ENCODE measurements at regions not wholly inside any gene's neighbourhood (a gene's known extent, or its start where the extent isn't known, plus 50 kb on each side); places are given as distances from the start of the nearest gene placed in this dataset.

DNA sequence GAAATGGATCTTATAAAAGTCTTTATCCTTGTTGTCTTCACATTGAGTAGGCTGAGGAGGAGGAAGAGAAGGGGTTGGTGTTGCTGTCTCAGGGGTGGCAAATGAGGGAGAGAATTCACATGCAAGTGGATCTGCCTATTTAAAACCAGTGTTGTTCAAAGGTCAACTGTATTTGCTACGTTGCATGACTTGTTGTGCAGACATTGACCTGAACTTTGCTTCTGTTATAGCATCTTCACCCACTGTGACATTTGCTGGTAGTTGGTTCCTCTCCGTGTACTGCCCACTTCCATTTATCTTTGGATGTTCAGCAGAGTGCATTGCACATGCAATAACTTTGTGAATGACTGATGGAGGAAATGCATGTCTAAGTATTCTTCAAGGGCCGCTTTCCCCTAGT lies 228.6 kb upstream of the DPP10 start:
- Histone ChIP-seq H3K4me3 (no peak overlapping the region), H3K9me3 (no peaks in the 10 kb centered on the region), H3K27ac (no peak overlapping the region), H3K36me3 (no peaks in the 10 kb centered on the region), H3K4me1 (no peaks in the 10 kb centered on the region), H3K27me3 (no peaks in the 10 kb centered on the region)
- DNase-seq (no peak), ATAC-seq (no peak), FAIRE-seq (no peak)
- TF ChIP-seq CTCF (IDR thresholded peaks at IDR 0.05): no peak
- intact Hi-C loops (cut with DNase I): no loop called here
- WGBS, 2 donors: 69 to 77% methylated on average over 3 of the region's 3 CpGs

DNA sequence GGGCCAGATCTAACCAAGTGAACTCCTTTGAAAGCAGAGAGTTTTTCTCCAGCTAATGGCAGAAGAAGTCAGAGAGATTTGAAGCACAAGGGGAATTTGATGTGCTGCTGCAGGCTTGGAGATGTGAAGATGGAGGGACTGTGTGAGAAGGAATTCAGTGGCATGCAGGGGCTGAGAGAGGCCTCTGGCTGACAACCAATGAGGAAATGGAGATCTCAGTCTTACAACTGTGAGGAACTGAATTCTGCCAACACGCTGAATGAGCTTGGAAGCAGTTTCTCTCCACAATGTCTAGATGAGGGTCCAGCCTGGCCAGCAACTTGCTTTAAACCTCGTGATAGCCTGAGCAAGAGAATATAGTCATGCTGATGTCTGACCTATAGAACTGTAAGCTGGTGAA lies 224.1 kb upstream of the DPP10 start:
- Histone ChIP-seq H3K27ac (no peak overlapping the region), H3K9me3 (no peaks in the 10 kb centered on the region), H3K4me1 (no peaks in the 10 kb centered on the region), H3K36me3 (no peaks in the 10 kb centered on the region), H3K4me3 (no peak overlapping the region), H3K27me3 (no peaks in the 10 kb centered on the region)
- DNase-seq: no peak
- intact Hi-C loops (cut with DNase I): no loop called here
- no peak for TF ChIP-seq CTCF (IDR thresholded peaks at IDR 0.05)
- FAIRE-seq: no peak
- 71 to 82% methylated on average over 2 of the region's 2 CpGs for WGBS, 2 donors
- ATAC-seq: no peak

DNA sequence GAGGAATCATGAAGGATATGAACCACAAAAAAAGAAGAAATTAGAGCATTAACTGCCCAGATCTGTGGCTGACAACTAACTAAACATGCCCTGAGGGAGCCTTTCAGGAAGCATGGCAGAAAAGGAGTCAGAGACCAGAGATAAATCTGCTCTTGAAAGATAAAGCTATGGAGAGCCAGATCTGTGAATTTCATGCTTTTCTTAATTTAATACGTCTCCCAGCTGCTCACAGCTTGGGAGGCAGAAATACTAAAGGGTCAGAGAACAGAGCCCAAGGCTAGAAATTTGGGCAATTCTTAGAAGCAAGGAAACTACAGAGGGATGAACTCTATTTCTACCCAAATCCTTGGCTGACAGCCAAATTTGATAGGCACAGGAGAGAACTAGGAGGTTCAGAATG lies 223.0 kb upstream of the DPP10 start:
- no peak for ATAC-seq
- H3K27me3 ChIP-seq: no peaks in the 10 kb centered on the region
- FAIRE-seq: no peak
- H3K27ac ChIP-seq: no peak overlapping the region
- no peaks in the 10 kb centered on the region for H3K9me3 ChIP-seq
- WGBS, 2 donors: 82% methylated on average over 1 of the region's 1 CpG
- H3K4me1 ChIP-seq: no peaks in the 10 kb centered on the region
- no peak for DNase-seq
- H3K4me3 ChIP-seq: no peak overlapping the region
- intact Hi-C loops (cut with DNase I): no loop called here
- no peak for TF ChIP-seq CTCF (IDR thresholded peaks at IDR 0.05)
- H3K36me3 ChIP-seq: no peaks in the 10 kb centered on the region

DNA sequence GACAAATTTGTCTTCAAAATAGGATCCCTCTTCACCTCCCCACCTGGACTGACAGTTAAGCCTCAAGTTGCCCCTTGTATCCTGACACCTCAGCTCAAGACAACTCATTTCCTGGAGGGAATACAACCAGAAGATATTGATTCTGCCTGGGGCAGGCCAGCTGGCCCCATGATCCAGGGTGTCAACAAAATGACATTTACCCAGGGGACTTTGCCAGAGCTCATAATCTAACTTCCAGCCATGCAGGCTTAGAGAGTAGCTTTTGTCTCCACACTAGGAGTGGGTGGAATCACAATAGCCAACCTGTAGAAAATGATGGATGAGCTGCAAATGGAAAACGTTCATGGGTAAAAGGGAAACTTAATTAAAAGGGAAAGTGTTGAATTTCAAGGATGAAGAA lies 220.1 kb upstream of the DPP10 start:
- TF ChIP-seq CTCF (IDR thresholded peaks at IDR 0.05): no peak
- no peak for ATAC-seq
- Histone ChIP-seq H3K27ac (no peak overlapping the region), H3K4me1 (no peaks in the 10 kb centered on the region), H3K9me3 (no peaks in the 10 kb centered on the region), H3K36me3 (no peaks in the 10 kb centered on the region), H3K27me3 (no peaks in the 10 kb centered on the region), H3K4me3 (no peak overlapping the region)
- WGBS, 2 donors: 6 to 10% methylated on average over 1 of the region's 1 CpG
- DNase-seq: no peak
- FAIRE-seq: no peak
- intact Hi-C loops (cut with DNase I): no loop called here

GRCh38 chr2:114231921-114232320 lies 210.5 kb upstream of the DPP10 start:
- H3K4me1 ChIP-seq: no peaks in the 10 kb centered on the region
- no peak for TF ChIP-seq CTCF (IDR thresholded peaks at IDR 0.05)
- no peaks in the 10 kb centered on the region for H3K36me3 ChIP-seq
- no peaks in the 10 kb centered on the region for H3K9me3 ChIP-seq
- H3K27me3 ChIP-seq: no peaks in the 10 kb centered on the region
- no peak for DNase-seq
- H3K4me3 ChIP-seq: no peak overlapping the region
- intact Hi-C loops (cut with DNase I): no loop called here
- FAIRE-seq: no peak
- ATAC-seq: no peak
- no peak overlapping the region for H3K27ac ChIP-seq
